Activated CD4-positive, alpha-beta T cell treated with anti-CD3 and anti-CD28 coated beads, Interleukin-2, amount 10 ng/mL, durations not matched to agents 24 days and 14 days (primary cell): ENCODE measurements at regions not wholly inside any gene's neighbourhood (a gene's known extent, or its start where the extent isn't known, plus 50 kb on each side); places are given as distances from the start of the nearest gene placed in this dataset.
A peak's percentile ranks its signal among the peaks of the same experiment; 100 is the strongest.
"Not testable (repeated sequence)": the region's sequence is repeated elsewhere in the genome, so short reads cannot be mapped to it uniquely, and the experiment has no call there.

Source experiments
- DNase-seq: peaks from one replicate; pipeline ENCODE4 v3.0.0; 2022
- H3K27ac Mint-ChIP-seq: one replicate; pipeline ENCODE4 v1.8.0; 2022; ENCODE audit warnings: mild to moderate bottlenecking, mixed read lengths
- H3K27me3 Mint-ChIP-seq: one replicate; pipeline ENCODE4 v1.8.0; 2022; ENCODE audit warnings: mixed read lengths
- H3K36me3 Mint-ChIP-seq: one replicate; pipeline ENCODE4 v1.8.0; 2022; ENCODE audit warnings: low read depth, mild to moderate bottlenecking, mixed read lengths
- H3K4me1 Mint-ChIP-seq: one replicate; pipeline ENCODE4 v1.8.0; 2021; ENCODE audit warnings: mixed read lengths
- H3K4me3 Mint-ChIP-seq: one replicate; pipeline ENCODE4 v1.8.0; 2022; ENCODE audit warnings: mild to moderate bottlenecking, moderate library complexity, mixed read lengths
- H3K9me3 Mint-ChIP-seq: one replicate; pipeline ENCODE4 v1.8.0; 2021; ENCODE audit warnings: mixed read lengths
- intact Hi-C: fragments of 100-400 bp; cut with micrococcal nuclease; formaldehyde crosslinking; loops from one replicate; pipeline ENCODE4 v1.15.1; 2023

DNA sequence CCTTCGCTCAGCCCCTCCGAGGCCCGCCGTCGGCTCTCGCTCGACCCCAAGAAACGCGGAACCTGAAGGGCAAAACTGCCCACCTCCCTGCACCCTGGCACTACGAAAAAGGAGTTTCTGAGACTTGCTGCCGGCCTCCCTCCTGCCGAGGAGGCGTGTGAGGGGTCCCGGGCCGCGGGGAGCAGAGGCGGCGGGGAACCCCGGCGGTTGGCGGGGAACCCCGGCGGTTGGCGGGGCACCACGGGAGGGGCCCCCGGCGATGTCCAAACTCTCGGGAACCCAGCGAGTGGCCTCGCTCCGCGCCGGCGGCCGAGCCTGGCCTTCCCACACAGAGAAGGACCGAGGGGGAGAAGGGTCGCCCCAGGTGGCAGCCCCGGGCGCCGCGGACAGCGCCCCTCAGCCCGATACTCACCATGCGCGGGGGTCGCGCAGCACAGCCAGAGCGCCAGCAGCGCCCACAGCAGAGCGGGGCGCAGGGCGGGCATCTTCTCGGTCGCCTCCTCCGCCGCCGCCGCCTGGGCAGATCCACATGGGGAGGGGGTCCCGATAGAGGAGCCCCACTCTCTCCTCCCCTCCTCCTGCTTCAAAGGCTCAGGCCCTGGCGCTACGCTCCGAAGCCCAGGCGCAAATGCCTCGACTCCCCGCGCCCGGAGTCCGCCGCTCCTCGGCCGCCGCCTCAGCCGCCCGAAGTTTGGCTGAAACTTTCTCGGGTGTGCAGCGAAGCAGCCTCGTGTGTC lies 69.4 kb upstream of the NUDT4B start:
- H3K27me3 Mint-ChIP-seq, H3K36me3 Mint-ChIP-seq, intact Hi-C loops, H3K9me3 Mint-ChIP-seq, H3K4me1 Mint-ChIP-seq: not testable (repeated sequence)
- Mint-ChIP-seq H3K4me3 (peak overlapping the region; percentile 76), H3K27ac (peak overlapping the region; percentile 73)
- DNase-seq: peak; percentile 84

DNA sequence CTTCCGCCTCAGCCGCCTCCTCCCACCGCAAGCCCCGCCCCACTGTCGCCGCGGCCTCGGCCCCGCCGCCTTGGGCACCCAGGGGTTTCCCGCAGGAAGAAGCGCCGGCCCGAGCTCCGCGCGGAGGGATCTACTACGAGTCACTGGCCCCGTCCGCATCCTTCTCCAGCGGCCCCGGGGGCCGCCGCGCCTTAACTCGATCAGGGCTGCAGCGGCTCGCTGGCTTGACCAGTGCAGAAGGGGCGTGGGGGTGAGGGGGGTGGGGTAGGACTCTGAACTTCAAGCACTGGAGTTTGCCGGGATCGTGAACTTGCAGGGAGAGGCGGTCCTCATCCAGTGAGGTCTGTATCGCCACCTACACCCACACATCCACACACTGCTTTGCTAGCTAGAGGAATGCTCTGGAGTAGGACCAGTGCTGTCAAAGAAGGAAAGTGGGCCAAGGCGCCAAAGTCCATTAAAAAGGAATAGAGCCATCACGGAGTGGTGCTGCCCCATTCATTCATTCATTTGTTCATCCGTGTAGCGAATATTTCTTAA lies 68.7 kb upstream of the NUDT4B start:
- H3K27me3 Mint-ChIP-seq, H3K9me3 Mint-ChIP-seq, H3K4me1 Mint-ChIP-seq, H3K36me3 Mint-ChIP-seq, DNase-seq, intact Hi-C loops: not testable (repeated sequence)
- Mint-ChIP-seq H3K27ac (peak overlapping the region; percentile 73), H3K4me3 (peak overlapping the region; percentile 76)

DNA sequence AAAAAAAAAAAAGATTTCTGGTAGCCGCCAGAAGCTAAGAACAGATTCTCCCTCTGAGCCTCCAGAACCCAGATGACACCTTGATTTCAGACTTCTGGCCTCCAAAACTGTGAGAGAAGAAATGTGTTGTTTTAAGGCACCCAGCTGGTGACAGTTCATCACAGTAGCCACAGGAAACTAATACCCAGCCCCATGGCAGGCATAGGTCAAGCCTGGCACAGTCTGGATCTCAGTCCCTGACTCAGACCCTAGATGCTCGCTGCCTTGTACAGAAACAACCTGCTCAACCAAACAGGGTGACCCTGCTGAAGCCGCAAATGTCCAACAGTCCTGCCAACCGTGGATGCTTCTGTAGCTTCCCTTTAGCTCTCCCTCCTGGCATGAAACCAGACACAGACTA lies 61.8 kb upstream of the NUDT4B start:
- H3K27ac Mint-ChIP-seq, DNase-seq, H3K4me1 Mint-ChIP-seq, H3K27me3 Mint-ChIP-seq, H3K36me3 Mint-ChIP-seq, H3K9me3 Mint-ChIP-seq, intact Hi-C loops, H3K4me3 Mint-ChIP-seq: not testable (repeated sequence)

DNA sequence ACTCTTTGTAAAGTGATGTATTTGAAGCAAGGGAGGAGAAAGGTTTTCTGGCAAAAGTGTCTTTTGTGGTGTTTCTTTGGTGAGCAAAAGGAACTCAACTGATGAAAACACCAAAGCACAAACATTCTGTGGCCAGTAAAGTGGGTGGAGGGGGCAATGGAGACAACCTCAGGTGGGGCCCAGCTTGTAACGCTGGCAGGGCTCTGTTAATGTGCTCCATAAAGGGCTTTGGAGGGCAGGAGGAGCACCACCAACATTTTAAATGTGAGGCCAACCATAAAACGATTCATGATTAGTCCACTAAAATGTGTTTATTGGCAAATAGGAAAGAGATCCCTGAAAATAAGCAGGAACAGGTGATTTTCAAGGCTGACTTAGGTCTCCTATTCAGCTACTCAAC lies 61.2 kb upstream of the NUDT4B start:
- intact Hi-C loops, H3K27me3 Mint-ChIP-seq, H3K27ac Mint-ChIP-seq, H3K9me3 Mint-ChIP-seq, DNase-seq, H3K36me3 Mint-ChIP-seq, H3K4me1 Mint-ChIP-seq, H3K4me3 Mint-ChIP-seq: not testable (repeated sequence)
